ENCODE measurements at regions not wholly inside any gene's neighbourhood (a gene's known extent, or its start where the extent isn't known, plus 50 kb on each side); places are given as distances from the start of the nearest gene placed in this dataset.
A peak's percentile ranks its signal among the peaks of the same experiment; 100 is the strongest.

GRCh38 chr11:115103921-115104320, 400.3 kb downstream of the CADM1 start:
- ATAC-seq (no peak), DNase-seq (ENCODE audit: low read depth, low spot score) (no peak)
- H3K27ac ChIP-seq (ENCODE audit: low read length): no peak overlapping the region
- TF ChIP-seq CTCF (IDR thresholded peaks at IDR 0.05) (peak; percentile 23), POLR2AphosphoS5 (IDR thresholded peaks at IDR 0.05; ENCODE audit: low read depth, low read length) (no peak), SIN3A (IDR thresholded peaks at IDR 0.05; ENCODE audit: borderline replicate concordance, insufficient read depth, low read depth, low read length) (no peak), REST (IDR thresholded peaks at IDR 0.05; ENCODE audit: insufficient read depth in 1 of 2, low read depth in 2 of 2, low read length in 1 of 2) (no peak), TCF7L2 (IDR thresholded peaks at IDR 0.05; ENCODE audit: low read depth, low read length) (no peak)
- ChIA-PET POLR2A (no interaction called here), CTCF (no interaction called here)
- H3K9me3 ChIP-seq (ENCODE audit: control insufficient read depth, insufficient read depth, low read depth, low read length): no peaks in the 10 kb centered on the region
- H3K27me3 ChIP-seq (ENCODE audit: control insufficient read depth, insufficient read depth, low read length): no peaks in the 10 kb centered on the region
- no peaks in the 10 kb centered on the region for H3K4me1 ChIP-seq (ENCODE audit: control insufficient read depth, insufficient read depth, low read length)
- intact Hi-C loops (cut with micrococcal nuclease; ENCODE audit: unreplicated experiment) (no loop called here), in situ Hi-C loops (cut with HindIII; ENCODE audit: low pct_unique_long_range_greater_than_20kb, low sequenced_read_pairs) (no loop called here)
- no peak overlapping the region for H3K4me3 ChIP-seq (ENCODE audit: low read depth in 2 of 2, low read length in 2 of 2)
- no TSS peak for BruUV-seq (replicated peaks)
- no peaks in the 10 kb centered on the region for H3K36me3 ChIP-seq (ENCODE audit: control insufficient read depth, insufficient read depth, low read length)

- POLR2A ChIA-PET: no interaction called here
- DNase-seq (ENCODE audit: low read depth, low spot score): no peak
- intact Hi-C loops (cut with micrococcal nuclease; ENCODE audit: unreplicated experiment): no loop called here
- TF ChIP-seq SIN3A (IDR thresholded peaks at IDR 0.05; ENCODE audit: borderline replicate concordance, insufficient read depth, low read depth, low read length): no peak
- no peak for TF ChIP-seq POLR2AphosphoS5 (IDR thresholded peaks at IDR 0.05; ENCODE audit: low read depth, low read length)
- no peak for TF ChIP-seq REST (IDR thresholded peaks at IDR 0.05; ENCODE audit: insufficient read depth in 1 of 2, low read depth in 2 of 2, low read length in 1 of 2)
- no peak for TF ChIP-seq CTCF (IDR thresholded peaks at IDR 0.05)
- TF ChIP-seq TCF7L2 (IDR thresholded peaks at IDR 0.05; ENCODE audit: low read depth, low read length): no peak
- in situ Hi-C loops (cut with HindIII; ENCODE audit: low pct_unique_long_range_greater_than_20kb, low sequenced_read_pairs): no loop called here
- no peak overlapping the region for H3K27ac ChIP-seq (ENCODE audit: low read length)
- BruUV-seq (replicated peaks): no TSS peak
- no peaks in the 10 kb centered on the region for H3K9me3 ChIP-seq (ENCODE audit: control insufficient read depth, insufficient read depth, low read depth, low read length)
- no peak for ATAC-seq
- H3K4me3 ChIP-seq (ENCODE audit: low read depth in 2 of 2, low read length in 2 of 2): no peak overlapping the region
- CTCF ChIA-PET: no interaction called here
- no peaks in the 10 kb centered on the region for H3K36me3 ChIP-seq (ENCODE audit: control insufficient read depth, insufficient read depth, low read length)
- no peaks in the 10 kb centered on the region for H3K27me3 ChIP-seq (ENCODE audit: control insufficient read depth, insufficient read depth, low read length)
- no peaks in the 10 kb centered on the region for H3K4me1 ChIP-seq (ENCODE audit: control insufficient read depth, insufficient read depth, low read length)
These were observed 399.3 kb downstream of the CADM1 start for GRCh38 chr11:115104851-115105453.

Measured in Panc1 (cell line).